Esophagus muscularis mucosa (tissue), 4 donors: ENCODE measurements at regions not wholly inside any gene's neighbourhood (a gene's known extent, or its start where the extent isn't known, plus 50 kb on each side); places are given as distances from the start of the nearest gene placed in this dataset.
"Not testable (repeated sequence)": the region's sequence is repeated elsewhere in the genome, so short reads cannot be mapped to it uniquely, and the experiment has no call there.

ENCODE experiments used
- DNase-seq: peaks from one replicate; pipeline ENCODE4 v3.0.0-alpha.2; 2017; ENCODE audit errors: extremely low spot score
- H3K27ac ChIP-seq, 4 donors: fragments of 200-600 bp; sonication (generic); replicated peaks in 1 of 4; 1 replicate in 3 of 4; 2 replicates in 1 of 4; pipeline ENCODE4 v1.5.1; 2016 to 2019; ENCODE audit warnings: mild to moderate bottlenecking in 1 of 4
- H3K27me3 ChIP-seq, 4 donors: fragments of 200-600 bp; sonication (generic); one replicate each; pipeline versions ENCODE4 v1.5.1 to v1.6.0; 2016 to 2019
- H3K36me3 ChIP-seq, 4 donors: fragments of 200-600 bp; sonication (generic); one replicate each; pipeline ENCODE4 v1.5.1; 2016 to 2019
- H3K4me1 ChIP-seq, 4 donors: fragments of 200-600 bp; sonication (generic); one replicate each; pipeline ENCODE4 v1.5.1; 2016 to 2019
- H3K4me3 ChIP-seq, 4 donors: fragments of 200-600 bp; sonication (generic); 1 replicate in 2 of 4; 2 replicates in 2 of 4; pipeline ENCODE4 v1.5.1; 2016 to 2019; ENCODE audit warnings: mild to moderate bottlenecking in 4 of 4, moderate library complexity in 1 of 4
- H3K9me3 ChIP-seq, 4 donors: fragments of 200-600 bp; sonication (generic); 1 replicate in 3 of 4; 2 replicates in 1 of 4; pipeline ENCODE4 v1.5.1; 2016 to 2019
- EP300 ChIP-seq: sonication (generic); formaldehyde crosslinking; IDR thresholded peaks from one replicate; pipeline ENCODE4 v1.6.1; 2017; ENCODE audit warnings: antibody characterized with exemption
- POLR2A ChIP-seq: fragments of 450-650 bp; IDR thresholded peaks from one replicate; pipeline ENCODE4 v1.6.1; 2017; ENCODE audit warnings: antibody characterized with exemption, moderate library complexity, mild to moderate bottlenecking, low read depth
- POLR2AphosphoS5 ChIP-seq, 2 donors: sonication (generic); formaldehyde crosslinking; IDR thresholded peaks; one replicate each; pipeline ENCODE4 v1.6.1; 2017; ENCODE audit warnings: antibody characterized with exemption in 2 of 2
- WGBS: methylation state at CpG from one replicate; pipeline ENCODE4 v1.1.5; 2018; 5-methylcytosine and 5-hydroxymethylcytosine counted together
- intact Hi-C: fragments of 100-400 bp; cut with DNase I; formaldehyde crosslinking; loops from one replicate; pipeline ENCODE4 v1.15.1; 2023
- TF ChIP-seq, protein P1 (sequence below), 3 experiments: fragments of 200-600 bp in 2 of 3; fragments of 450-650 bp in 1 of 3; sonication (generic) in 2 of 3; IDR thresholded peaks; one replicate each; pipeline ENCODE4 v1.5.1; 2017 to 2019; ENCODE audit warnings: antibody characterized with exemption in 3 of 3, mild to moderate bottlenecking in 2 of 3, moderate library complexity in 1 of 3

DNA sequence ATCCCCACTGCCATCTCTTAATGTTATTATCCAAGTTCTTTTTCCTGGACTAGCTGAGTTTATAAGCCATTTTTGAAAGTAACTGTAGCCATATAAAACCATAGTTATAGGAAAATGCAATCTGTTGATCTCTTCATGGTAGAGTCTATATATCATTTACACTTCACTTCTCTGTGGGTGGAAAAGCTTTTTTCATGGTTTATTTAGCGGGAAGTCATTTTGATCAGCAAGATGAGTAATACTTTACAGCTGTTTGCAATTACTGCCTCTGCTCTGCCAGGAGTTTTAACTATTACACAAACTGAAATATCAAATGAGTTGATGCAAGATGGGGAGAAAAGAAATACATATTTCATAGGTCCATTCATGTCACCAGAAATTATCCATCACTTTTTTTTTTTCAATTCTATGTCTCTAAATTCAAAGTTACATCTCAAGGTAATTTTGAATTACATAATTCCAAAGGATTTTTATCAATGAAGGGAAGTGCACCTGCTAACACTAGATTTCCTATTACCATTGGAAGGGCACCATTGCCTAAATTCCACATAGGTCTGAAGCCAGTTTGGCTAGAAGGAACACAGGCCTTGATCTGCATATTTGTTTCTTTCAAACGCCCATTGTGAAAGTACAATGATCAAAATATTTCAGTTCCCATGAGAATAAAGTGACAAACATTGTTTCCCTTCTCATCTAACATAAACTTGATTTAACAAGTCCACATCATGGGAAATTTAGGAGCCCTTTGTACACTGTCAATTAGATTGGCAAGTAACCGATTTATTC is 296.7 kb downstream of the ZNF326 start:
- Histone ChIP-seq H3K9me3 (no peaks in the 10 kb centered on the region), H3K27ac (no peak overlapping the region), H3K4me3 (no peak overlapping the region), H3K27me3 (no peaks in the 10 kb centered on the region), H3K4me1 (no peaks in the 10 kb centered on the region), H3K36me3 (no peaks in the 10 kb centered on the region)
- TF ChIP-seq POLR2AphosphoS5 (IDR thresholded peaks at IDR 0.05) (no peak), EP300 (no peak), POLR2A (no peak)
- TF ChIP-seq, protein P1, sequence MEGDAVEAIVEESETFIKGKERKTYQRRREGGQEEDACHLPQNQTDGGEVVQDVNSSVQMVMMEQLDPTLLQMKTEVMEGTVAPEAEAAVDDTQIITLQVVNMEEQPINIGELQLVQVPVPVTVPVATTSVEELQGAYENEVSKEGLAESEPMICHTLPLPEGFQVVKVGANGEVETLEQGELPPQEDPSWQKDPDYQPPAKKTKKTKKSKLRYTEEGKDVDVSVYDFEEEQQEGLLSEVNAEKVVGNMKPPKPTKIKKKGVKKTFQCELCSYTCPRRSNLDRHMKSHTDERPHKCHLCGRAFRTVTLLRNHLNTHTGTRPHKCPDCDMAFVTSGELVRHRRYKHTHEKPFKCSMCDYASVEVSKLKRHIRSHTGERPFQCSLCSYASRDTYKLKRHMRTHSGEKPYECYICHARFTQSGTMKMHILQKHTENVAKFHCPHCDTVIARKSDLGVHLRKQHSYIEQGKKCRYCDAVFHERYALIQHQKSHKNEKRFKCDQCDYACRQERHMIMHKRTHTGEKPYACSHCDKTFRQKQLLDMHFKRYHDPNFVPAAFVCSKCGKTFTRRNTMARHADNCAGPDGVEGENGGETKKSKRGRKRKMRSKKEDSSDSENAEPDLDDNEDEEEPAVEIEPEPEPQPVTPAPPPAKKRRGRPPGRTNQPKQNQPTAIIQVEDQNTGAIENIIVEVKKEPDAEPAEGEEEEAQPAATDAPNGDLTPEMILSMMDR (IDR thresholded peaks at IDR 0.05), result no peak
- intact Hi-C loops, result no loop called here
- WGBS, result 63% methylated on average over 3 of the region's 3 CpGs
- no peak for DNase-seq

DNA sequence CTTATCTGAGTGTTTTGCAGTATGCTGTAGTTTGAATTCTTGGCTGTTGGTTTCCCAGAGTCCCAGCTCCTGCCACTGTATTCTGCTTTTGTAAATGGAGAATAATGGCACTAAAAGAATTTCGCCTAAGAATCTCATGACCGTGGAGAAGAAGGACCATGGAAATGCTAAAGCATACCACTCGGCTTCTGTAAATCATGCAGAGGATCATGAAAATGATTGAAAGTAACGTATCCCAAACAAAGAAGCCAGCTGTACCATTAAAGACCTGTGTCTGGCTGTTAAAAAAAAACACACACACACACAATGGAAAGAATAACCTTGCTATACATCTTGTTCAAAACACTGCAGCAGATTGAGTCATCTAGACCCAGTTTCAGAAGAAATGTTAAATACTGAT is 287.9 kb downstream of the ZNF326 start:
- Histone ChIP-seq H3K27me3 (no peaks in the 10 kb centered on the region), H3K4me1 (no peaks in the 10 kb centered on the region), H3K36me3 (no peaks in the 10 kb centered on the region), H3K4me3 (no peak overlapping the region), H3K9me3 (no peaks in the 10 kb centered on the region), H3K27ac (no peak overlapping the region)
- WGBS, result 69% methylated on average over 4 of the region's 4 CpGs
- intact Hi-C loops, result no loop called here
- DNase-seq, result no peak
- TF ChIP-seq POLR2A, result no peak
- no peak for TF ChIP-seq POLR2AphosphoS5 (IDR thresholded peaks at IDR 0.05)
- TF ChIP-seq EP300, result no peak
- TF ChIP-seq, protein P1 (IDR thresholded peaks at IDR 0.05), result no peak

DNA sequence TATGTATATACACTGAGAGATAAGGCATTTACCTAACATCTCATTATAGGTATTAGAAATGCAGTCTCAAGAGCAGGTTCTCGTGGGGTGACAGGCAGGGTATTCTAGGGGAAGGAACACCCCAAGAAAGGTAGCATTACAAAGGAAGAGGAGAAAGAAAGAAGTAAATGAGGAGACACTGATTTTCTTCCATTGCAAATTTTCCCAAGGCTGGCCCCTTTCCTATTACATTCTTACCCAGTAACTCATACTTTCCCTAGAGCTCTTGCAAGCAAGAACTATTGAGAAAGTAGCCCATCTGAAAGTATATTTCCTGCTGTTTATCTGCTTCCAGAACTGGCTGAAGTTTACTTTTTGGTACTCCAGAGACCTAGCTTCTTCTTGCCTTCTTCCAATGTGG is 287.0 kb downstream of the ZNF326 start:
- intact Hi-C loops, H3K9me3 ChIP-seq, H3K27me3 ChIP-seq, H3K4me3 ChIP-seq, H3K36me3 ChIP-seq, H3K4me1 ChIP-seq, H3K27ac ChIP-seq, DNase-seq: not testable (repeated sequence)
- 76% methylated on average over 1 of the region's 1 CpG for WGBS

DNA sequence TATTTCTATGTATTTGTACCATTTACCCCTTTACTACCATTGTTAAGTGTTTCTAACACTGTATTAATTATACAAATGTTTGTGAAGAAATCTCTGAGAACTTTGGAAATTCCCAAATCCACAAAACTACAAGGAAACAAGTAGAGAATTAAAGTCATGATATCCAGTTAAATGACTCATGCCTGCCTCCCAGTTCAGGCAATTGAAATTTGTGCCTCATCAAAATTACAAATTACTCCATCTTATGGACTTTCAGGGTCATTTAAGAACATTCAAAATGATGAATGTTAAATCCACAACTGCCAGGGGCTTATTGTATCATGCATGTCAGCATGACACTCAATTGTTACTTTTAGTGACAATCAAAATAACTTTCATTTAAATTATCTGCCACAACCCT is 282.4 kb downstream of the ZNF326 start:
- H3K9me3 ChIP-seq, result no peaks in the 10 kb centered on the region
- intact Hi-C loops, result no loop called here
- no peak overlapping the region for H3K4me3 ChIP-seq
- no peak for DNase-seq
- H3K4me1 ChIP-seq, result peaks cover 0 to 3% (median 0%) of the 10 kb centered on the region in 4 donors
- H3K27ac ChIP-seq, result no peak overlapping the region
- no peaks in the 10 kb centered on the region for H3K27me3 ChIP-seq
- H3K36me3 ChIP-seq, result no peaks in the 10 kb centered on the region
- no peak for TF ChIP-seq POLR2A
- TF ChIP-seq, protein P1 (IDR thresholded peaks at IDR 0.05), result no peak
- no peak for TF ChIP-seq EP300
- TF ChIP-seq POLR2AphosphoS5 (IDR thresholded peaks at IDR 0.05), result no peak

DNA sequence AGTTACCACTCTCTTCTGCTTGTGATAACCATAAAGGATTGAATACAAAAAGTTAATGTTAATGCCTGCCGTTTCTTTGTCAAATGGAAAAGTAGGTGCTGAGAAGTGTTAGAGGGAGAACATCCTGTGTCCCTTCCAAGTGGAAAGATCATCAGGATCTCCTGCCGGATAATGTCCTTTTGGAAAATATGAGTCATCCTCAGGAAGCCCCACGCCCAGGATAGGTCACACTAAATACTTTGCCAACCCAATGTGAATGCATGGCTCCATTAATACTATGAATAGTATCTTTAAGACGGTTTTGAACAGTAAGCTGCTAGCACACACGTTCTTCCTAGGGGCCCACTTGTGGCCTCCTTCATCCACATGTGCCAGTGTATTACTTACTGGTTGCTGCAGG is 279.5 kb downstream of the ZNF326 start:
- Histone ChIP-seq H3K4me1 (peaks cover 0 to 3% (median 0%) of the 10 kb centered on the region in 4 donors), H3K36me3 (no peaks in the 10 kb centered on the region), H3K9me3 (no peaks in the 10 kb centered on the region), H3K4me3 (no peak overlapping the region), H3K27ac (no peak overlapping the region), H3K27me3 (no peaks in the 10 kb centered on the region)
- DNase-seq, result no peak
- WGBS, result 67% methylated on average over 5 of the region's 5 CpGs
- TF ChIP-seq EP300 (no peak), POLR2A (no peak), POLR2AphosphoS5 (IDR thresholded peaks at IDR 0.05) (no peak)
- TF ChIP-seq, protein P1 (IDR thresholded peaks at IDR 0.05), result no peak
- intact Hi-C loops, result no loop called here
